GM10248 (cell line): ENCODE measurements at regions not wholly inside any gene's neighbourhood (a gene's known extent, or its start where the extent isn't known, plus 50 kb on each side); places are given as distances from the start of the nearest gene placed in this dataset.

Experiments used
- CTCF ChIA-PET: fragments of 300-600 bp; sonication (Branson Sonifier 250); formaldehyde crosslinking; extraction: SDS; loops from one replicate; lab custom pipeline; 2021; ENCODE audit warnings: antibody characterized with exemption; lab: Yijun Ruan, JAX
- POLR2A ChIA-PET: fragments of 350-650 bp; sonication (Branson Sonifier 250); formaldehyde crosslinking; extraction: SDS; loops from one replicate; lab custom pipeline; 2020; ENCODE audit warnings: antibody characterized with exemption; lab: Yijun Ruan, JAX
- DNase-seq: peaks from one replicate; pipeline ENCODE4 v3.0.0; 2012; ENCODE audit errors: extremely low spot score
- CTCF ChIP-seq: IDR thresholded peaks from 2 replicates; pipeline ENCODE4 v1.5.1; 2012; ENCODE audit warnings: mild to moderate bottlenecking, low read depth; ENCODE audit errors: extremely low read depth, missing control alignments, control extremely low read depth

- POLR2A ChIA-PET: no interaction called here
- no peak for TF ChIP-seq CTCF
- no peak for DNase-seq
- CTCF ChIA-PET: interaction anchor here (1.2 kb wide), 1 partner anchor 12 kb away, joined by 3 read pairs; no protein-coding TSS in a partner anchor
Measured at GRCh38 chr2:240324312-240325015, 111.0 kb upstream of the GPC1 start.

GRCh38 chr2:240325016-240326007, 110.2 kb upstream of the GPC1 start:
- no peak for DNase-seq
- TF ChIP-seq CTCF: no peak
- ChIA-PET CTCF (interaction anchor here (1.0 to 1.2 kb wide), 2 partner anchors 9 to 13 kb away, joined by 3 read pairs; no protein-coding TSS in a partner anchor), POLR2A (no interaction called here)

GRCh38 chr2:240326246-240326645, 109.2 kb upstream of the GPC1 start:
- no peak for DNase-seq
- ChIA-PET CTCF (interaction anchor here (1.0 kb wide), 1 partner anchor 8 kb away, joined by 3 read pairs; no protein-coding TSS in a partner anchor), POLR2A (no interaction called here)
- no peak for TF ChIP-seq CTCF

- ChIA-PET POLR2A (no interaction called here), CTCF (no interaction called here)
- no peak for DNase-seq
- TF ChIP-seq CTCF: no peak
Measured at GRCh38 chr2:240326886-240327285, 108.6 kb upstream of the GPC1 start.

GRCh38 chr2:240327566-240327965, 107.9 kb upstream of the GPC1 start:
- DNase-seq: no peak
- POLR2A ChIA-PET: no interaction called here
- no peak for TF ChIP-seq CTCF
- CTCF ChIA-PET: no interaction called here

- POLR2A ChIA-PET: no interaction called here
- no peak for DNase-seq
- CTCF ChIA-PET: interaction anchor here (1.1 kb wide), 1 partner anchor 10 kb away, joined by 3 read pairs; no protein-coding TSS in a partner anchor
- no peak for TF ChIP-seq CTCF
Measured at GRCh38 chr2:240328526-240328925, 106.9 kb upstream of the GPC1 start.
